Suprapubic skin (tissue), 4 donors: ENCODE measurements at regions not wholly inside any gene's neighbourhood (a gene's known extent, or its start where the extent isn't known, plus 50 kb on each side); places are given as distances from the start of the nearest gene placed in this dataset.
"Not testable (repeated sequence)": the region's sequence is repeated elsewhere in the genome, so short reads cannot be mapped to it uniquely, and the experiment has no call there.

Experiments
- DNase-seq, 2 donors: peaks; one replicate each; pipeline ENCODE4 v3.0.0-alpha.2; 2019; ENCODE audit warnings: low spot score in 2 of 2
- H3K27ac ChIP-seq: fragments of 200-600 bp; sonication (generic); one replicate; pipeline ENCODE4 v1.5.1; 2019
- H3K27me3 ChIP-seq: fragments of 200-600 bp; sonication (generic); one replicate; pipeline ENCODE4 v1.5.1; 2019
- H3K36me3 ChIP-seq: fragments of 200-600 bp; sonication (generic); one replicate; pipeline ENCODE4 v1.5.1; 2019
- H3K4me1 ChIP-seq: fragments of 200-600 bp; sonication (generic); one replicate; pipeline ENCODE4 v1.5.1; 2019
- H3K4me3 ChIP-seq: fragments of 200-600 bp; sonication (generic); one replicate; pipeline ENCODE4 v1.5.1; 2019; ENCODE audit warnings: mild to moderate bottlenecking
- H3K9me3 ChIP-seq: fragments of 200-600 bp; sonication (generic); one replicate; pipeline ENCODE4 v1.5.1; 2019
- CTCF ChIP-seq, 2 donors: fragments of 200-600 bp in 1 of 2; fragments of 450-650 bp in 1 of 2; sonication (generic) in 1 of 2; IDR thresholded peaks; one replicate each; pipeline ENCODE4 v1.5.1; 2016 to 2019; ENCODE audit warnings: antibody characterized with exemption in 2 of 2, mild to moderate bottlenecking in 1 of 2, moderate library complexity in 1 of 2
- EP300 ChIP-seq: sonication (generic); formaldehyde crosslinking; IDR thresholded peaks from one replicate; pipeline ENCODE4 v1.6.1; 2017; ENCODE audit warnings: antibody characterized with exemption
- POLR2A ChIP-seq, 2 donors: fragments of 450-650 bp; IDR thresholded peaks; one replicate each; pipeline ENCODE4 v1.6.1; 2017; ENCODE audit warnings: antibody characterized with exemption in 2 of 2, mild to moderate bottlenecking in 2 of 2, moderate library complexity in 2 of 2
- POLR2AphosphoS5 ChIP-seq, 3 donors: sonication (generic); formaldehyde crosslinking; IDR thresholded peaks; one replicate each; pipeline ENCODE4 v1.6.1; 2017; ENCODE audit warnings: antibody characterized with exemption in 3 of 3
- WGBS: methylation state at CpG from one replicate; pipeline ENCODE4 v1.1.5; 2018; 5-methylcytosine and 5-hydroxymethylcytosine counted together

GRCh38 chr11:70595452-70595851, 197.1 kb downstream of the CTTN start:
- Histone ChIP-seq H3K4me3 (no peak overlapping the region), H3K4me1 (no peaks in the 10 kb centered on the region), H3K36me3 (no peaks in the 10 kb centered on the region), H3K27ac (no peak overlapping the region), H3K9me3 (no peaks in the 10 kb centered on the region), H3K27me3 (peaks cover 10% of the 10 kb centered on the region)
- 66% methylated on average over 8 of the region's 12 CpGs for WGBS
- TF ChIP-seq CTCF (IDR thresholded peaks at IDR 0.05), result no peak
- TF ChIP-seq POLR2AphosphoS5 (IDR thresholded peaks at IDR 0.05), result no peak
- TF ChIP-seq POLR2A (IDR thresholded peaks at IDR 0.05), result no peak
- no peak for TF ChIP-seq EP300
- no peak for DNase-seq

GRCh38 chr11:70596091-70596490, 197.8 kb downstream of the CTTN start:
- peaks cover 10% of the 10 kb centered on the region for H3K27me3 ChIP-seq
- H3K9me3 ChIP-seq, result no peaks in the 10 kb centered on the region
- 55% methylated on average over 2 of the region's 9 CpGs for WGBS
- no peaks in the 10 kb centered on the region for H3K36me3 ChIP-seq
- no peak overlapping the region for H3K4me3 ChIP-seq
- H3K4me1 ChIP-seq, result no peaks in the 10 kb centered on the region
- TF ChIP-seq CTCF (IDR thresholded peaks at IDR 0.05) (no peak), POLR2A (IDR thresholded peaks at IDR 0.05) (no peak), POLR2AphosphoS5 (IDR thresholded peaks at IDR 0.05) (no peak), EP300 (no peak)
- no peak for DNase-seq
- H3K27ac ChIP-seq, result no peak overlapping the region

- Histone ChIP-seq H3K27me3 (peaks cover 10% of the 10 kb centered on the region), H3K9me3 (no peaks in the 10 kb centered on the region), H3K4me3 (no peak overlapping the region), H3K4me1 (no peaks in the 10 kb centered on the region), H3K36me3 (no peaks in the 10 kb centered on the region), H3K27ac (no peak overlapping the region)
- DNase-seq, result no peak
- 88% methylated on average over 10 of the region's 10 CpGs for WGBS
- TF ChIP-seq POLR2A (IDR thresholded peaks at IDR 0.05) (no peak), CTCF (IDR thresholded peaks at IDR 0.05) (no peak), EP300 (no peak), POLR2AphosphoS5 (IDR thresholded peaks at IDR 0.05) (no peak)
These were observed 198.8 kb downstream of the CTTN start for GRCh38 chr11:70597006-70597555.

- DNase-seq, result no peak
- Histone ChIP-seq H3K36me3 (no peaks in the 10 kb centered on the region), H3K4me3 (no peak overlapping the region), H3K27me3 (peaks cover 10% of the 10 kb centered on the region), H3K27ac (no peak overlapping the region), H3K9me3 (no peaks in the 10 kb centered on the region), H3K4me1 (no peaks in the 10 kb centered on the region)
- WGBS, result 78% methylated on average over 16 of the region's 20 CpGs
- TF ChIP-seq POLR2AphosphoS5 (IDR thresholded peaks at IDR 0.05) (no peak), EP300 (no peak), CTCF (IDR thresholded peaks at IDR 0.05) (no peak), POLR2A (IDR thresholded peaks at IDR 0.05) (no peak)
These were observed 199.7 kb downstream of the CTTN start for GRCh38 chr11:70597751-70598625.

GRCh38 chr11:70600911-70601415, 202.6 kb downstream of the CTTN start:
- not testable (repeated sequence) for H3K36me3 ChIP-seq, DNase-seq, H3K27ac ChIP-seq, H3K9me3 ChIP-seq, H3K4me1 ChIP-seq, H3K4me3 ChIP-seq
- H3K27me3 ChIP-seq, result peaks cover 11% of the 10 kb centered on the region
- WGBS, result 84% methylated on average over 7 of the region's 7 CpGs
